Endothelial cell (in vitro differentiated cells): ENCODE measurements at regions not wholly inside any gene's neighbourhood (a gene's known extent, or its start where the extent isn't known, plus 50 kb on each side); places are given as distances from the start of the nearest gene placed in this dataset. TPM values are rescaled to one million over a fixed set of nuclear protein-coding genes. Genes with fewer than 3 reads are reported as not detected.

Source experiments
- DNase-seq: peaks from one replicate; pipeline ENCODE4 v3.0.0; 2021; ENCODE audit warnings: low spot score
- H3K27ac Mint-ChIP-seq: one replicate; pipeline ENCODE4 v1.8.0; 2021; ENCODE audit warnings: mixed read lengths, inconsistent platforms; ENCODE audit not compliant: unreplicated experiment
- H3K27me3 Mint-ChIP-seq: one replicate; pipeline ENCODE4 v1.8.0; 2021; ENCODE audit warnings: mild to moderate bottlenecking, moderate library complexity, mixed read lengths, inconsistent platforms; ENCODE audit not compliant: unreplicated experiment
- H3K36me3 Mint-ChIP-seq: one replicate; pipeline ENCODE4 v1.8.0; 2021; ENCODE audit warnings: mild to moderate bottlenecking, low read depth, mixed read lengths, inconsistent platforms; ENCODE audit not compliant: unreplicated experiment
- H3K4me1 Mint-ChIP-seq: one replicate; pipeline ENCODE4 v1.8.0; 2021; ENCODE audit warnings: mild to moderate bottlenecking, mixed read lengths, inconsistent platforms; ENCODE audit not compliant: unreplicated experiment
- H3K4me3 Mint-ChIP-seq: one replicate; pipeline ENCODE4 v1.8.0; 2021; ENCODE audit warnings: mild to moderate bottlenecking, mixed read lengths, inconsistent platforms; ENCODE audit not compliant: unreplicated experiment
- H3K9me3 Mint-ChIP-seq: one replicate; pipeline ENCODE4 v1.8.0; 2021; ENCODE audit warnings: mixed read lengths, inconsistent platforms; ENCODE audit not compliant: unreplicated experiment
- microRNA-seq: library from miRNA; unstranded; fragments of <30 nt; microRNA quantifications from one replicate; pipeline ENCODE4, GENCODE V29; 2020; ENCODE audit not compliant: unreplicated experiment
- TF ChIP-seq, protein P1 (sequence below): fragments of 200-600 bp; sonication (generic); IDR thresholded peaks from one replicate; pipeline ENCODE4 v1.5.0; 2021; ENCODE audit warnings: antibody characterized with exemption; ENCODE audit not compliant: unreplicated experiment

DNA sequence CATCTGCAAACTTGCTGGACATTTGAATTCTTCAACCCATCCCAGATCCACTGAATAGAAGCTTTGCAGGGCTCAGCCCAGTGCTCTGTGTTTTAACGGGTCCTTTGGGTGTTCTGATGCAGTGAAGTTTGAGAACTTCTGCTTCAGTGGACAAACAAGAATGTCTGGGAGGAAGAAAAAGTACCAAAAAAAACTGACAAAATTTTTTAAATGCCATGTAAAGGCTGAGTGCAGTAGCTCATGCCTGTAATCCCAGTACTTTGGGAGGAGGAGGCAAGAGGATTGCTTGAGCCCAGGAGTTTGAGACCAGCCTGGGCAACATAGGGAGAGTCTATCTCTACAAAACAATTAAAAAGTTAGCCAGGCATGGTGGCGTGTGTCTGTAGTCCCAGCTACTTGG, 51.8 kb upstream of the FRMD4A start:
- Mint-ChIP-seq H3K4me3 (no peak overlapping the region), H3K9me3 (no peaks in the 10 kb centered on the region), H3K27me3 (peaks cover 2% of the 10 kb centered on the region), H3K4me1 (peaks cover 10% of the 10 kb centered on the region), H3K36me3 (no peaks in the 10 kb centered on the region), H3K27ac (no peak overlapping the region)
- no peak for DNase-seq
- TF ChIP-seq, protein P1, sequence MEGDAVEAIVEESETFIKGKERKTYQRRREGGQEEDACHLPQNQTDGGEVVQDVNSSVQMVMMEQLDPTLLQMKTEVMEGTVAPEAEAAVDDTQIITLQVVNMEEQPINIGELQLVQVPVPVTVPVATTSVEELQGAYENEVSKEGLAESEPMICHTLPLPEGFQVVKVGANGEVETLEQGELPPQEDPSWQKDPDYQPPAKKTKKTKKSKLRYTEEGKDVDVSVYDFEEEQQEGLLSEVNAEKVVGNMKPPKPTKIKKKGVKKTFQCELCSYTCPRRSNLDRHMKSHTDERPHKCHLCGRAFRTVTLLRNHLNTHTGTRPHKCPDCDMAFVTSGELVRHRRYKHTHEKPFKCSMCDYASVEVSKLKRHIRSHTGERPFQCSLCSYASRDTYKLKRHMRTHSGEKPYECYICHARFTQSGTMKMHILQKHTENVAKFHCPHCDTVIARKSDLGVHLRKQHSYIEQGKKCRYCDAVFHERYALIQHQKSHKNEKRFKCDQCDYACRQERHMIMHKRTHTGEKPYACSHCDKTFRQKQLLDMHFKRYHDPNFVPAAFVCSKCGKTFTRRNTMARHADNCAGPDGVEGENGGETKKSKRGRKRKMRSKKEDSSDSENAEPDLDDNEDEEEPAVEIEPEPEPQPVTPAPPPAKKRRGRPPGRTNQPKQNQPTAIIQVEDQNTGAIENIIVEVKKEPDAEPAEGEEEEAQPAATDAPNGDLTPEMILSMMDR = no peak

DNA sequence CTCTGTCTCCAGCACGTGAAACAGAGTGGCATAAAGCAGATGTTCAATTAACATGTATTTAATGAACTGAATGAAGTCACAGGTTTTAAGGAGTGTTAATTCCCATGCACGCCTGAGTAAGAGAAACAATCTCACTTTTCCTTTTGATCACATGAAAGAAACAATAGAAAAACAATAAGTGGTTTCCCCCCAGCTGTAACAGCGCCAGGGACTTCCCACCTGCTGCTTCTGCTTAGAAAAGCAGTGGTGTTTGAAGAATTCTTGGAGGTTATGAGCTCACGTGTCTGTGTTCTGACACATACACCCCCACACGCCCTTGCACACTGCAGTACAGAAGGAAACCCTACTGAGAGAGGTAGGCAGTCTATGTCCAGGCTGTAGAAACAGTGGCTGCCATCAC, 51.3 kb upstream of the FRMD4A start:
- no peak overlapping the region for H3K4me3 Mint-ChIP-seq
- H3K4me1 Mint-ChIP-seq = peaks cover 10% of the 10 kb centered on the region
- no peak overlapping the region for H3K27ac Mint-ChIP-seq
- H3K9me3 Mint-ChIP-seq = no peaks in the 10 kb centered on the region
- no peaks in the 10 kb centered on the region for H3K36me3 Mint-ChIP-seq
- peaks cover 6% of the 10 kb centered on the region for H3K27me3 Mint-ChIP-seq
- DNase-seq = no peak
- TF ChIP-seq, protein P1 = no peak

DNA sequence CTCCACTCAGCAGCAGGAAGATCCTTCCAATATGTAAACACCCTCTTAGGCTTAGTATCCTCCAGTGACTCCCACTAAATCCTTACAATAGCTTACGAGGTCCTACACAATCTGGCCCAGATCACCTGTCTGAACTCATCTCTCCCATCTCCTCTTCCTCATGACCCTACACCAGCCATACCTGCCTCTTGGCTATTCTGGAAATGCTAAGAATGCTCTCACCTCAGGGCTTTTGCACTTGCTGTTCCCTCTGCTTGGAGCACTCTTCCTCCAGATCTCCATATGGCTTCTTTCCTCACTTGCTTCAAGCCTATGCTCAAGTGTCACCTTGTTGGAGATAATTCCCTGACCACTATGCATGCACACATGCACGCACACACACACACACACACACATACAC, 50.8 kb upstream of the FRMD4A start:
- Mint-ChIP-seq H3K4me1 (peaks cover 10% of the 10 kb centered on the region), H3K36me3 (no peaks in the 10 kb centered on the region), H3K4me3 (no peak overlapping the region), H3K27ac (no peak overlapping the region), H3K27me3 (peaks cover 6% of the 10 kb centered on the region), H3K9me3 (no peaks in the 10 kb centered on the region)
- TF ChIP-seq, protein P1 = no peak
- no peak for DNase-seq

DNA sequence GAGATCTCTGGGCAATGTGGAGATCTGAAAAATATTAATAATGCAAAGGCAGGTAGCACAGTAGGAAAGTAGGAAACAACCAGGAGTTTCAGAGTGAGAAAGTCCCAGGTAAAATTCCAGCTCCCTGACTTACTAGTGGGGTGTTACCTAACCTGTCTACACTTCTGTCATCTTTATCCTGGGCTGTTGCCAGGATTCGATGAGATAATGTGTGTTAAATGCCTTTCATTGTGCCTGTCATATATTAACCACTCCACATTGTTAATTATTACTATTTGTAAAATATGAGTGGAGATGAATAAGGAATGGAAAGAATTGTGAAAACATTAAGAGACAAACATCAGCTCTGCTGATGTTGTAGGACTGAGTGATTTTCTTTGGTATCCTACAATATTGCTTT, 50.0 kb upstream of the FRMD4A start:
- Mint-ChIP-seq H3K4me1 (peaks cover 13% of the 10 kb centered on the region), H3K27ac (no peak overlapping the region), H3K9me3 (no peaks in the 10 kb centered on the region), H3K27me3 (peaks cover 6% of the 10 kb centered on the region), H3K4me3 (no peak overlapping the region), H3K36me3 (no peaks in the 10 kb centered on the region)
- no peak for DNase-seq
- TF ChIP-seq, protein P1 = no peak

Small RNAs in the stretch of these regions (microRNA-seq; reads per million reads assigned to microRNA genes)
- gene MIR1265 = not detected
- gene MIR4293 = not detected
